ENCODE measurements at regions not wholly inside any gene's neighbourhood (a gene's known extent, or its start where the extent isn't known, plus 50 kb on each side); places are given as distances from the start of the nearest gene placed in this dataset. TPM values are rescaled to one million over a fixed set of nuclear protein-coding genes. Genes with fewer than 3 reads are reported as not detected.

DNA sequence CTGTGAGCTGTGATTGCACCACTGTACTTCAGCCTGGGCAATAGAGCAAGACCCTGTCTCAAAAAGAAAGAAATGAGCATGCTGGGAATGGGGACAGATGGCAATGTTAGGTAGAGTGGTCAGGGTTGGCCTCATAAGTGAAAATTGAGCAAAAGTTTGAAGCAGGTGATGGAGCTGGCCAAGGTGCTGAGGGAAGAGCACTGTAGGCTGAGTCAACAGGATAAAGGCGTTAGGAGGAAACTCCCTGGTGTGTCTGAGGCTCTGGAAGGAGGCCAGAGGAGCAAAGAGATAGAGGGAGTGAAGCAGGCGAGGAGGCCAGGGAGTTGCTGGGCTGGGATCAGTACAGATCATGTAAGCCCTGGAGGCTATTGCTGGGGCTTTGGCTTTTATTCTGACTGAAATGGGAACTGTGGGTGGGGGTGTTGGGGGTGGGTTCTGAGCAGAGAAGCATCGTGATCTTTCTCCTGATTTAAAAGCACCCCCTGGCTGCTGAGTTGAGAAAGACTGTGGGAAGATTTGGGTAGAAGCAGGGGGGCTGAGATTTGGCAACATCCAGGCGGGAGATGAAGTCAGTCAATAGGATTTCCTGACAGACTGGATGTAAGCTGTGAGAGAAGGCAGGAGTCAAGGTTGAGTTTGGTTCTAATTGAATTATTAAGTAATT, 52.5 kb upstream of the VKORC1L1 start:
- no peak overlapping the region for H3K4me3 ChIP-seq (ENCODE audit: low read depth, low read length)
- TF ChIP-seq, protein P1, sequence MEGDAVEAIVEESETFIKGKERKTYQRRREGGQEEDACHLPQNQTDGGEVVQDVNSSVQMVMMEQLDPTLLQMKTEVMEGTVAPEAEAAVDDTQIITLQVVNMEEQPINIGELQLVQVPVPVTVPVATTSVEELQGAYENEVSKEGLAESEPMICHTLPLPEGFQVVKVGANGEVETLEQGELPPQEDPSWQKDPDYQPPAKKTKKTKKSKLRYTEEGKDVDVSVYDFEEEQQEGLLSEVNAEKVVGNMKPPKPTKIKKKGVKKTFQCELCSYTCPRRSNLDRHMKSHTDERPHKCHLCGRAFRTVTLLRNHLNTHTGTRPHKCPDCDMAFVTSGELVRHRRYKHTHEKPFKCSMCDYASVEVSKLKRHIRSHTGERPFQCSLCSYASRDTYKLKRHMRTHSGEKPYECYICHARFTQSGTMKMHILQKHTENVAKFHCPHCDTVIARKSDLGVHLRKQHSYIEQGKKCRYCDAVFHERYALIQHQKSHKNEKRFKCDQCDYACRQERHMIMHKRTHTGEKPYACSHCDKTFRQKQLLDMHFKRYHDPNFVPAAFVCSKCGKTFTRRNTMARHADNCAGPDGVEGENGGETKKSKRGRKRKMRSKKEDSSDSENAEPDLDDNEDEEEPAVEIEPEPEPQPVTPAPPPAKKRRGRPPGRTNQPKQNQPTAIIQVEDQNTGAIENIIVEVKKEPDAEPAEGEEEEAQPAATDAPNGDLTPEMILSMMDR (IDR thresholded peaks at IDR 0.05; ENCODE audit: insufficient read depth, low read depth, low read length), result no peak
- no peak for DNase-seq (ENCODE audit: low read depth)

Small RNAs in the stretch of these regions (small RNA-seq; reads per million reads assigned to genes)
- gene AC114501.1 (not detected), gene RNU6-912P (not detected), gene SNORA15B-2 (not detected), gene SNORA22 (0.56 reads per million)
